ENCODE measurements at regions not wholly inside any gene's neighbourhood (a gene's known extent, or its start where the extent isn't known, plus 50 kb on each side); places are given as distances from the start of the nearest gene placed in this dataset.

- Mint-ChIP-seq H3K27me3 (ENCODE audit: insufficient read depth, low read depth, poor library complexity) (peaks cover 9% of the 10 kb centered on the region), H3K4me1 (peaks cover 3% of the 10 kb centered on the region; the same call in 1 of the 3 replicates), H3K27ac (no peak overlapping the region), H3K36me3 (ENCODE audit: low read depth) (no peaks in the 10 kb centered on the region), H3K4me3 (no peak overlapping the region), H3K9me3 (no peaks in the 10 kb centered on the region)
- DNase-seq (ENCODE audit: low spot score) (no peak), ATAC-seq (no peak)
- Histone ChIP-seq H3K4me2 (no peak overlapping the region), H3K4me1 (ENCODE audit: insufficient read depth) (no peaks in the 10 kb centered on the region), H3K79me2 (replicated peaks; ENCODE audit: insufficient read depth) (no peaks in the 10 kb centered on the region), H3K27ac (ENCODE audit: low read depth) (no peak overlapping the region), H3K9me2 (ENCODE audit: insufficient read depth) (no peaks in the 10 kb centered on the region), H4K20me1 (replicated peaks; ENCODE audit: insufficient read depth) (no peaks in the 10 kb centered on the region), H3K4me3 (no peak overlapping the region), H3K36me3 (ENCODE audit: insufficient read depth) (no peaks in the 10 kb centered on the region), H3K27me3 (ENCODE audit: insufficient read depth) (no peaks in the 10 kb centered on the region), H2AFZ (no peak overlapping the region), H3F3A (replicated peaks; ENCODE audit: low read depth) (no peaks in the 10 kb centered on the region)
- TF ChIP-seq, protein P1, sequence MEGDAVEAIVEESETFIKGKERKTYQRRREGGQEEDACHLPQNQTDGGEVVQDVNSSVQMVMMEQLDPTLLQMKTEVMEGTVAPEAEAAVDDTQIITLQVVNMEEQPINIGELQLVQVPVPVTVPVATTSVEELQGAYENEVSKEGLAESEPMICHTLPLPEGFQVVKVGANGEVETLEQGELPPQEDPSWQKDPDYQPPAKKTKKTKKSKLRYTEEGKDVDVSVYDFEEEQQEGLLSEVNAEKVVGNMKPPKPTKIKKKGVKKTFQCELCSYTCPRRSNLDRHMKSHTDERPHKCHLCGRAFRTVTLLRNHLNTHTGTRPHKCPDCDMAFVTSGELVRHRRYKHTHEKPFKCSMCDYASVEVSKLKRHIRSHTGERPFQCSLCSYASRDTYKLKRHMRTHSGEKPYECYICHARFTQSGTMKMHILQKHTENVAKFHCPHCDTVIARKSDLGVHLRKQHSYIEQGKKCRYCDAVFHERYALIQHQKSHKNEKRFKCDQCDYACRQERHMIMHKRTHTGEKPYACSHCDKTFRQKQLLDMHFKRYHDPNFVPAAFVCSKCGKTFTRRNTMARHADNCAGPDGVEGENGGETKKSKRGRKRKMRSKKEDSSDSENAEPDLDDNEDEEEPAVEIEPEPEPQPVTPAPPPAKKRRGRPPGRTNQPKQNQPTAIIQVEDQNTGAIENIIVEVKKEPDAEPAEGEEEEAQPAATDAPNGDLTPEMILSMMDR (conservative IDR thresholded peaks at IDR 0.05; ENCODE audit: low read depth in 2 of 2): no peak
- TF ChIP-seq ZNF462 (CRISPR knock-in tag; IDR thresholded peaks at IDR 0.05) (no peak), REST (IDR thresholded peaks at IDR 0.05; ENCODE audit: unreplicated experiment) (no peak), EZH2 (IDR thresholded peaks at IDR 0.05; ENCODE audit: low read depth, unreplicated experiment) (no peak), ZNF331 (CRISPR knock-in tag; IDR thresholded peaks at IDR 0.05; ENCODE audit: low read depth) (no peak)
These were observed 121.6 kb downstream of the SIK1 start for GRCh38 chr21:43305336-43305665.

All from GM23338 (cell line).